BJ (cell line): ENCODE measurements at regions not wholly inside any gene's neighbourhood (a gene's known extent, or its start where the extent isn't known, plus 50 kb on each side); places are given as distances from the start of the nearest gene placed in this dataset.

Experiments
- CTCF ChIA-PET: fragments of 350-600 bp; formaldehyde crosslinking; extraction: SDS; loops from one replicate; lab custom pipeline; 2021; ENCODE audit warnings: antibody characterized with exemption, inconsistent platforms; lab: Yijun Ruan, JAX
- POLR2A ChIA-PET: fragments of 300-600 bp; sonication (Branson Sonifier 250); formaldehyde crosslinking; extraction: SDS; loops from one replicate; lab custom pipeline; 2021; ENCODE audit warnings: antibody characterized with exemption; lab: Charles Lee
- DNase-seq: peaks from one replicate; pipeline ENCODE4 v3.0.0-alpha.2; 2011; ENCODE audit warnings: low read depth
- H3K27me3 ChIP-seq: 2 replicates; pipeline ENCODE4 v1.6.0; 2011; ENCODE audit warnings: low read length; ENCODE audit not compliant: control insufficient read depth, insufficient read depth
- H3K36me3 ChIP-seq: 2 replicates; pipeline ENCODE4 v1.5.1; 2011; ENCODE audit warnings: low read length; ENCODE audit not compliant: control insufficient read depth, insufficient read depth
- H3K4me3 ChIP-seq: 2 replicates; pipeline ENCODE4 v1.5.1; 2011; ENCODE audit warnings: low read depth, mild to moderate bottlenecking, control low read depth, low read length
- CTCF ChIP-seq: IDR thresholded peaks from 2 replicates; pipeline ENCODE4 v1.5.1; 2011; ENCODE audit warnings: low read depth, mild to moderate bottlenecking, control low read depth, inconsistent platforms, low read length, moderate library complexity; ENCODE audit not compliant: insufficient read depth

- POLR2A ChIA-PET: no interaction called here
- peak; percentile 24 for DNase-seq
- H3K36me3 ChIP-seq: no peaks in the 10 kb centered on the region
- H3K27me3 ChIP-seq: no peaks in the 10 kb centered on the region
- H3K4me3 ChIP-seq: no peak overlapping the region
- CTCF ChIA-PET: interaction anchor here (0.7 to 3.7 kb wide), 26 partner anchors 8 to 542 kb away, joined by 3 to 63 read pairs (median 4); partner anchors contain the start of genes RBM19 and TBX5
- peak; percentile 76 for TF ChIP-seq CTCF
These were observed 102.7 kb upstream of the TBX5 start for GRCh38 chr12:114508529-114509129.

- ChIA-PET CTCF (interaction anchor here (3.6 kb wide), 1 partner anchor 25 kb away, joined by 20 read pairs; no protein-coding TSS in a partner anchor), POLR2A (no interaction called here)
- no peak for DNase-seq
- Histone ChIP-seq H3K36me3 (no peaks in the 10 kb centered on the region), H3K27me3 (no peaks in the 10 kb centered on the region), H3K4me3 (no peak overlapping the region)
- no peak for TF ChIP-seq CTCF
These were observed 100.7 kb upstream of the TBX5 start for GRCh38 chr12:114506651-114507050.

- H3K4me3 ChIP-seq: no peak overlapping the region
- POLR2A ChIA-PET: no interaction called here
- no peaks in the 10 kb centered on the region; the same call in 1 of the 2 replicates for H3K27me3 ChIP-seq
- DNase-seq: peak; percentile 47
- CTCF ChIA-PET: interaction anchor here (1.0 to 2.3 kb wide), 4 partner anchors 78 to 537 kb away, joined by 3 to 7 read pairs (median 4); no protein-coding TSS in a partner anchor
- no peaks in the 10 kb centered on the region for H3K36me3 ChIP-seq
- TF ChIP-seq CTCF: no peak
These were observed 98.4 kb upstream of the TBX5 start for GRCh38 chr12:114504311-114504710.

- POLR2A ChIA-PET: no interaction called here
- Histone ChIP-seq H3K27me3 (peaks cover 2% of the 10 kb centered on the region), H3K36me3 (no peaks in the 10 kb centered on the region), H3K4me3 (no peak overlapping the region)
- DNase-seq: no peak
- CTCF ChIA-PET: interaction anchor here (0.9 to 1.3 kb wide), 2 partner anchors 19 to 26 kb away, joined by 3 to 4 read pairs; no protein-coding TSS in a partner anchor
- no peak for TF ChIP-seq CTCF
These were observed 95.5 kb upstream of the TBX5 start for GRCh38 chr12:114501474-114501807.

- DNase-seq: no peak
- ChIA-PET POLR2A (no interaction called here), CTCF (interaction anchor here (1.1 to 1.3 kb wide), 2 partner anchors 18 to 25 kb away, joined by 3 to 4 read pairs; no protein-coding TSS in a partner anchor)
- Histone ChIP-seq H3K36me3 (no peaks in the 10 kb centered on the region), H3K4me3 (no peak overlapping the region), H3K27me3 (peaks cover 2% of the 10 kb centered on the region)
- TF ChIP-seq CTCF: no peak
These were observed 95.0 kb upstream of the TBX5 start for GRCh38 chr12:114500775-114501473.
